K562 (cell line): ENCODE measurements at regions not wholly inside any gene's neighbourhood (a gene's known extent, or its start where the extent isn't known, plus 50 kb on each side); places are given as distances from the start of the nearest gene placed in this dataset.

ENCODE experiments used
- ATAC-seq: fragments of 200-7000 bp; cut with Tn5 transposase; 3 replicates; pipeline ENCODE4 v1.9.1; 2020; ENCODE audit warnings: moderate library complexity
- BruUV-seq: library from RNA; stranded (reverse); fragments of 400-500 nt; replicated peaks from 2 replicates; lab custom pipeline; 2021; lab: Mats Ljungman, UMichigan
- CTCF ChIA-PET: fragments of 300-600 bp; formaldehyde crosslinking; extraction: SDS; loops from one replicate; lab custom pipeline; 2021; ENCODE audit warnings: low intra/inter-chr PET ratio; lab: Yijun Ruan, JAX
- POLR2A ChIA-PET: fragments of 300-600, 350-650 bp; sonication (Branson Sonifier 250); formaldehyde crosslinking; extraction: SDS; loops from one replicate; lab custom pipeline; 2021; ENCODE audit warnings: antibody characterized with exemption, inconsistent platforms; lab: Yijun Ruan, JAX
- DNase-seq, 4 experiments: peaks; one replicate each; pipeline versions ENCODE4 v3.0.0 to v3.0.0-alpha.2; 2011 to 2018; ENCODE audit warnings: low spot score in 3 of 4, mixed read lengths in 3 of 4; ENCODE audit errors: extremely low read depth in 1 of 4
- FAIRE-seq: peaks from 2 replicates; lab custom pipeline; 2011; peaks lifted over from hg19 to GRCh38; lab: Jason Lieb, UNC
- H2AFZ ChIP-seq: 2 replicates; pipeline ENCODE4 v1.6.0; 2011; ENCODE audit warnings: low read depth, low read length, control low read depth, inconsistent platforms
- H3K27ac ChIP-seq: fragments of 200-600 bp; 3 replicates; pipeline ENCODE4 v1.8.0; 2011; ENCODE audit warnings: low read depth, mild to moderate bottlenecking, control low read depth, inconsistent platforms, low read length, moderate library complexity, mixed read lengths; ENCODE audit errors: extremely low read depth
- H3K27me3 ChIP-seq, 2 experiments: fragments of 300-600 bp in 1 of 2; 2 replicates in 1 of 2; 3 replicates in 1 of 2; pipeline versions ENCODE4 v1.6.0 to v1.8.0; 2011; ENCODE audit warnings: inconsistent platforms in 2 of 2, low read length in 2 of 2, mild to moderate bottlenecking in 1 of 2, mixed read lengths in 1 of 2, moderate library complexity in 1 of 2; ENCODE audit not compliant: control insufficient read depth in 2 of 2, insufficient read depth in 2 of 2
- H3K36me3 ChIP-seq: fragments of 300-600 bp; 3 replicates; pipeline ENCODE4 v1.8.0; 2011; ENCODE audit warnings: mild to moderate bottlenecking, low read length, inconsistent platforms; ENCODE audit not compliant: control insufficient read depth, insufficient read depth
- H3K4me1 ChIP-seq, 2 experiments: fragments of 200-600 bp in 1 of 2; replicated peaks in 1 of 2; 2 replicates in 1 of 2; 3 replicates in 1 of 2; pipeline versions ENCODE4 v1.5.1 to v1.8.0; 2011; ENCODE audit warnings: inconsistent platforms in 2 of 2, low read length in 2 of 2, mild to moderate bottlenecking in 1 of 2, mixed read lengths in 1 of 2, moderate library complexity in 1 of 2; ENCODE audit not compliant: control insufficient read depth in 2 of 2, insufficient read depth in 2 of 2
- H3K4me2 ChIP-seq: 2 replicates; pipeline ENCODE4 v1.6.1; 2011; ENCODE audit warnings: low read length, control low read depth, inconsistent platforms, mixed read lengths; ENCODE audit not compliant: insufficient read depth
- H3K4me3 ChIP-seq: fragments of 200-600 bp; sonication (generic), shearing (Covaris generic); 2 replicates; pipeline ENCODE4 v1.5.1; 2016; ENCODE audit warnings: control low read depth, inconsistent platforms
- H3K79me2 ChIP-seq: fragments of 200-600 bp; 3 replicates; pipeline ENCODE4 v1.8.0; 2011; ENCODE audit warnings: low read length, inconsistent platforms; ENCODE audit not compliant: control insufficient read depth, insufficient read depth
- H3K9ac ChIP-seq, 2 experiments: 2 replicates each; pipeline versions ENCODE4 v1.6.0 to v1.6.1; 2011; ENCODE audit warnings: low read depth in 2 of 2, low read length in 2 of 2, control low read depth in 1 of 2, inconsistent platforms in 1 of 2, mild to moderate bottlenecking in 1 of 2, mixed read lengths in 1 of 2; ENCODE audit not compliant: insufficient read depth in 1 of 2
- H3K9me1 ChIP-seq: one replicate; pipeline ENCODE4 v1.6.0; 2011; ENCODE audit warnings: inconsistent platforms, mild to moderate bottlenecking, low read length, moderate library complexity; ENCODE audit not compliant: control insufficient read depth, insufficient read depth
- H3K9me3 ChIP-seq: replicated peaks from 2 replicates; pipeline ENCODE4 v1.5.1; 2011; ENCODE audit warnings: low read depth, low read length, inconsistent platforms; ENCODE audit not compliant: control insufficient read depth, insufficient read depth
- H4K20me1 ChIP-seq: replicated peaks from 2 replicates; pipeline ENCODE4 v1.6.1; 2011; ENCODE audit warnings: low read length, inconsistent platforms, mixed read lengths; ENCODE audit not compliant: control insufficient read depth, insufficient read depth
- ARID1B ChIP-seq: fragments of 450-650 bp; IDR thresholded peaks from 2 replicates; pipeline ENCODE4 v1.6.1; 2016; ENCODE audit warnings: antibody characterized with exemption, mild to moderate bottlenecking, inconsistent platforms
- BACH1 ChIP-seq: fragments of 200-800 bp; sonication (Bioruptor generic); IDR thresholded peaks from 2 replicates; pipeline ENCODE4 v1.6.1; 2016; ENCODE audit warnings: missing genetic modification characterization, missing compliant biosample characterization
- FOXK2 ChIP-seq, 2 experiments: fragments of 450-650 bp; IDR thresholded peaks in 1 of 2; conservative IDR thresholded peaks in 1 of 2; 2 replicates each; pipeline ENCODE4 v1.6.1; 2016; ENCODE audit warnings: low read depth in 2 of 2, mild to moderate bottlenecking in 1 of 2
- GATAD2A ChIP-seq: fragments of 450-650 bp; IDR thresholded peaks from 2 replicates; pipeline ENCODE4 v1.6.1; 2017
- HMG20A ChIP-seq: fragments of 450-650 bp; formaldehyde crosslinking; conservative IDR thresholded peaks from 2 replicates; pipeline ENCODE4 v1.4.0; 2020; ENCODE audit warnings: mild to moderate bottlenecking, mixed read lengths
- KLF10 ChIP-seq: fragments of 250-450 bp; sonication (Bioruptor Pico); IDR thresholded peaks from 2 replicates; pipeline ENCODE4 v1.6.1; 2021; ENCODE audit warnings: matching md5 sums
- NFRKB ChIP-seq: fragments of 450-650 bp; IDR thresholded peaks from 2 replicates; pipeline ENCODE4 v1.6.1; 2016; ENCODE audit warnings: low read depth
- OTX1 ChIP-seq: fragments of 450-650 bp; formaldehyde crosslinking; IDR thresholded peaks from 2 replicates; pipeline ENCODE4 v1.4.0; 2022; ENCODE audit warnings: mild to moderate bottlenecking
- POU5F1 ChIP-seq: fragments of 150-350 bp; IDR thresholded peaks from 2 replicates; pipeline ENCODE4 v1.6.1; 2014; ENCODE audit warnings: borderline replicate concordance, low read length, low read depth, mild to moderate bottlenecking; ENCODE audit not compliant: partially characterized antibody
- SREBF2 ChIP-seq: sonication (generic); formaldehyde crosslinking; IDR thresholded peaks from 2 replicates; pipeline ENCODE4 v1.4.0; 2020; ENCODE audit warnings: mild to moderate bottlenecking, missing genetic modification reagents
- STAG1 ChIP-seq: sonication (generic); formaldehyde crosslinking; IDR thresholded peaks from 2 replicates; pipeline ENCODE4 v1.5.0; 2020; ENCODE audit warnings: missing genetic modification reagents, borderline replicate concordance
- TARDBP ChIP-seq: fragments of 450-650 bp; IDR thresholded peaks from 2 replicates; pipeline ENCODE4 v1.6.1; 2016
- ZSCAN32 ChIP-seq: fragments of 450-650 bp; formaldehyde crosslinking; IDR thresholded peaks from 2 replicates; pipeline ENCODE4 v1.4.0; 2020; ENCODE audit warnings: mild to moderate bottlenecking, moderate library complexity
- WGBS: fragments of 100-300 bp; shearing (Covaris generic); methylation state at CpG from one replicate; pipeline ENCODE4 v1.1.6; 2016; ENCODE audit warnings: low coverage, mixed read lengths; ENCODE audit not compliant: insufficient coverage; ENCODE audit errors: missing lambda C conversion rate; 5-methylcytosine and 5-hydroxymethylcytosine counted together
- in situ Hi-C: fragments of 300-500 bp; cut with MboI; formaldehyde crosslinking; loops from 4 replicates; pipeline ENCODE4 v1.15.0; 2018; ENCODE audit warnings: inconsistent platforms, mixed read lengths
- intact Hi-C: fragments of 100-400 bp; cut with micrococcal nuclease; formaldehyde crosslinking; loops from 2 replicates; pipeline ENCODE4 v1.14.2; 2022
- TF ChIP-seq, protein P1 (sequence below): sonication (generic); formaldehyde crosslinking; IDR thresholded peaks from 2 replicates; pipeline ENCODE4 v1.8.0; 2022; ENCODE audit warnings: mild to moderate bottlenecking, missing genetic modification reagents

DNA sequence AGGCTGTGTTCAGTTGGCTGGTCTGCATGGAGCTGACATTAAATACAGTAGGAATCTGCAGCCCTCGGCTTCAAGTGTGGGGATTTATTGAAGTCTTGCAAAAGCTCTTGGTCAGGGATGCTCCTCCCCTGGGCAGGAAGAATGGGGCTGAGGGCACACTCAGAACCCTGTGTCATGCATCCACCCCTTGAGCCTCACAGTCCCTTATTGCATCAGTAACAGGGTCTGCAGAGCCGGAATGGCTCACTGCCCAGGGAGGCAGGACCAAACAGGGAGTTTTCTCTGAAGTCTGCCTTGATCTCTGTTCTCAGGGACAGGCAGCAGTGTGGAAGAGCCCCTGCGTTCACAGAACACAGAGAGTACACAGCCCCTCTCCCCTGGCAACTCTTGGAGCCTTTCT lies 216.8 kb downstream of the ENGASE start (continued):
- TF ChIP-seq KLF10 (CRISPR knock-in tag): no peak
- no peak for TF ChIP-seq ARID1B
- TF ChIP-seq, all 486 proteins: peak for 0

GRCh38 chr17:79290726-79291125 lies 216.1 kb downstream of the ENGASE start:
- 0% methylated on average over 4 of the region's 4 CpGs for WGBS
- ChIA-PET POLR2A (interaction anchor here (1.3 kb wide), 1 partner anchor 10 kb away, joined by 4 read pairs; no protein-coding TSS in a partner anchor), CTCF (no interaction called here)
- no peaks in the 10 kb centered on the region for H3K36me3 ChIP-seq
- peaks cover 0 to 4% of the 10 kb centered on the region in 2 experiments; a peak in 1 of 5 replicates for H3K4me1 ChIP-seq
- no peaks in the 10 kb centered on the region for H3K9me3 ChIP-seq
- intact Hi-C loops (no loop called here), in situ Hi-C loops (no loop called here)
- DNase-seq (no peak), ATAC-seq (no peak), FAIRE-seq (no peak)
- no peaks in the 10 kb centered on the region for H3K9me1 ChIP-seq
- no peaks in the 10 kb centered on the region for H3K79me2 ChIP-seq
- H3K9ac ChIP-seq: no peak overlapping the region
- H3K4me2 ChIP-seq: no peak overlapping the region
- no TSS peak for BruUV-seq
- H3K4me3 ChIP-seq: no peak overlapping the region
- no peak overlapping the region for H2AFZ ChIP-seq
- H4K20me1 ChIP-seq: peaks cover 10% of the 10 kb centered on the region; the same call in 1 of the 2 replicates
- peaks cover 0 to 24% of the 10 kb centered on the region in 2 experiments; a peak in 3 of 5 replicates for H3K27me3 ChIP-seq
- no peak overlapping the region for H3K27ac ChIP-seq
- TF ChIP-seq OTX1 (no peak), STAG1 (CRISPR knock-in tag) (no peak), ZSCAN32 (CRISPR knock-in tag) (no peak), GATAD2A (no peak), FOXK2 (conservative IDR thresholded peaks at IDR 0.05 in 1 of 2, IDR thresholded peaks at IDR 0.05 in 1 of 2; ENCODE audit: low read depth in 2 of 2) (no peak), POU5F1 (no peak), NFRKB (no peak), SREBF2 (CRISPR knock-in tag) (no peak), TARDBP (no peak), HMG20A (no peak), BACH1 (tag) (no peak)
- TF ChIP-seq, protein P1, sequence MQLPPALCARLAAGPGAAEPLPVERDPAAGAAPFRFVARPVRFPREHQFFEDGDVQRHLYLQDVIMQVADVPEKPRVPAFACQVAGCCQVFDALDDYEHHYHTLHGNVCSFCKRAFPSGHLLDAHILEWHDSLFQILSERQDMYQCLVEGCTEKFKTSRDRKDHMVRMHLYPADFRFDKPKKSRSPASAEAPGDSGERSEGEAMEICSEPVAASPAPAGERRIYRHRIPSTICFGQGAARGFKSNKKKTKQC (CRISPR knock-in tag): no peak
